Islet of Langerhans (tissue), 1 donor: ENCODE measurements at regions not wholly inside any gene's neighbourhood (a gene's known extent, or its start where the extent isn't known, plus 50 kb on each side); places are given as distances from the start of the nearest gene placed in this dataset.

ENCODE experiments used
- FAIRE-seq: peaks from one replicate; lab custom pipeline; 2011; peaks lifted over from hg19 to GRCh38; lab: Jason Lieb, UNC

DNA sequence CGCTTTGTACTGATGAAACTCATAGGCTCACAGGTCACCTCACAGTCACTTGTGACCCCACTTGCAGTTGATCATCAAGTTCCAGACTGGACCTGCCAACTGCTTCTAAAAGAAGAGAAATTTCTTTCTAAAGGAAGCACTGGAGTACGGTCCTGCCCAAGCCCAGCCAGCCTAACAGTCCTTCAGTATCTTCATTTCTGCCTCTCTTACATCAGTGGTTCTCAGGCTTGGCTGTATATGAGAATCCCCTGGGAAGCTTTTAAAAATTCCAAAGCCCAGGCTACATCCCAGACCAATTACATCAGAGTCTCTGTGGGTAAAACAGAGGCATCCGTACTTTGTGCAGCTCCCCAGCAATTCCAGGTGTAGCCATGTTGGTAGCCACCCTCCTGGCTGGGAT is 282.1 kb downstream of the NFIB start:
- FAIRE-seq: no peak

GRCh38 chr9:14031060-14031414 is 282.9 kb downstream of the NFIB start:
- FAIRE-seq: no peak

DNA sequence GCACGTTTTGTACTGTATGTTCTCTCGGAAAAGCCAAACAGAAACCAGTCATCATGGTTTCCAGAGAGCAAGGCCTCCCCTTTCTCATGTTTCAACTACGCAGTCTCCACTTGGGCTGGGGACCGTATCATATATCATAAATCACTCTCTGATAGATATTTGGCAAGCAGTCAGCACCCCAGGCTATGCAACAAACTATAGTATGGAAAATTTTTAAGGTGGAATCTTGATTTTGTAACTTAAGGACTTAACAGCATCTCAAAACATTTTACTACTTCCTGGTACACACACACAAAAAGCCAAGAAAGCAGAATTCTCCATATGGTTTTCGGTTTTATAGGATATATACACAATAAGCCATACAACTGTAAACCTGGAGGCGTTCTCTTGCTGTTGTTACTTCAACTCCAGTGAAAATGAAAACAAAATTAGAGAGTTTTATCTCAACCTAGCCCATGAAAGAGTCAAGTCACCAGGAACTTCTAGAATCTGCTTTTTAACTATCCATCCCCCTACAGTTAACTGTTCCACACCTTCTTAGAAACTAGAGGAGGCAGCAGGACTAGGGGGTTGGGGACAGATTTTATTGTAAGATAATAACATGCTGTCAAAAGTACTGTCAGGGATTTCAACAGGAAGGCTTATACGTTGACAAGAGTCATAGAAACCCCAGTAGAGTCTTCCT is 283.4 kb downstream of the NFIB start:
- no peak for FAIRE-seq

DNA sequence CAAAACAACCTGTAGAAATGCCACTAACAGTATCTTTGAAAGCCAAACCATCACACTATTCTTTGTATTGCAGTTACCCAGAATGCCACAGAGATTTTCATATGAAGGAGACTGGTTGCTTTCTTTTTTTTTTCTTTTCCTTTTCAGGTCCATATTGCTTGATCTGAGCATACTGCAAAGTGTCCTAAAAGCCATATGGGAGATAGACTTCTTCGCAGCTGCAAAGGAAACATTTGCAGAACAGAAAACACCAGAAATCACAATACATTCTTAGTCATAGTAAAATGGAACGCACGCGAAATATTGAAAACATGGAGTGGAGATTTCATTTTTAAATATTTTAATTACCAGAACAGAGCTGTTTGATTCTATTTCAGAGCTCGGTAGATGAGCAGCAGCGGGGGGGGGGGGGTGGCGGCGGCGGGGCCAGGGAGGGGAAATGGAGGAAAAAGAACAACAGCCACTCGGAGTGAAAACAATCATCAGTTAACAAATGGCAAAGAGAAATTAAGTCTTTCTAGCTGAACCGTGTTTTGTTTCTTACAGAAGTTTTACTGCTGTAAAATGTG is 284.1 kb downstream of the NFIB start:
- FAIRE-seq: no peak

DNA sequence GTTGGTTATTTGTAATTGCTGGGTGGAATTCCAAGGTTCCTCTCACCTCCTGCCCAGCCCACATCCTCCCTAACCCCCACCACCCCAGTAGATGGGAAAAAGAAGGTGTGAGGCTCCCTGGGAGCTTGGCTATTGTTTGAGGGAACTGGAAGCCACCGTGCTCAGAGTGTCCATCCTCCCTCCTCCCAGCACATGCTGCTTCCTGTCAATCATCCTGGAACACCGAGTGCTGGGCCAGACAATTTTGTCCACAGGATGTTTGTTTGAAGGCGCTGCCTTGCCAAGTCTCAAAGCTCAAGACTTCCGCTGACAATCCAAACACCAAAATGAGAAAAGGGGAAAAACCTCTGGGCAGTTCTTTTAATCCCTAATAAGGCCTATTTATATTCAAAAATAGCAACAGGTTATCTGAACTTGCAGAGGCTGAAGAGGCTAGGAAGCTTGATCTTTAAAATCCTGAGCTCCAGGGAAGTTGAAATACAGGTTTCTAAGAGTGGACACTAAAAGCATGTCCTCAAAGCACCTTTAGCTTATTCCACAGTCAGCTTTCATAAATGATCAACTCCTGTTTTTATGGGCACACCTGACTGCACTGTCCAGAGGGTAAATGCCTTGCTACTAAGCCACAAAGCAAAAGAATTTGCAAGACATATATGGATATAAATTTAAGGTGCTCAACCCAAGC is 286.7 kb downstream of the NFIB start:
- FAIRE-seq: no peak

DNA sequence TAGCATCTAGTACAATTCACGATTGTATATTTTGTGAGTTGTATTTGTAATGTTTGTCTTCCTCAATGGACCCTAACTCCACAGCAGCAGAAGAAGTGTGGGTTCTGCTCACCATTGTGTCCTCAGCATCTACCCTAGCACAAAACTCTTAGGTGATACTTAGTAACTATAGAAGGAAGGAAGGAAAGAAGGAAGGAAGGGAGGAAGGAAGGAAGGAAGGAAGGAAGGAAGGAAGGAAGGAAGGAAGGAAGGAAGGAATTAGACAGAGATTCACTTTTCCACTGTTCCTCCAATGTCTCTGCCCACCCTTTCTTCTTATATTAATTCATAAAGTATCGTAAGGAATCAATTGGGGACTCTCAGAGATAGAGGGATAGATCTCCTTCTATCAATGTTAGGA is 288.2 kb downstream of the NFIB start:
- FAIRE-seq: no peak

- no peak for FAIRE-seq
Observed at GRCh38 chr9:14023285-14023684, 290.7 kb downstream of the NFIB start.

- no peak for FAIRE-seq
Observed at GRCh38 chr9:14021871-14022525, 291.9 kb downstream of the NFIB start.

GRCh38 chr9:14018081-14018480 is 295.9 kb downstream of the NFIB start:
- no peak for FAIRE-seq

GRCh38 chr9:14014744-14015143 is 299.2 kb downstream of the NFIB start:
- FAIRE-seq: no peak

- FAIRE-seq: no peak
Observed at GRCh38 chr9:14014218-14014617, 299.7 kb downstream of the NFIB start.

DNA sequence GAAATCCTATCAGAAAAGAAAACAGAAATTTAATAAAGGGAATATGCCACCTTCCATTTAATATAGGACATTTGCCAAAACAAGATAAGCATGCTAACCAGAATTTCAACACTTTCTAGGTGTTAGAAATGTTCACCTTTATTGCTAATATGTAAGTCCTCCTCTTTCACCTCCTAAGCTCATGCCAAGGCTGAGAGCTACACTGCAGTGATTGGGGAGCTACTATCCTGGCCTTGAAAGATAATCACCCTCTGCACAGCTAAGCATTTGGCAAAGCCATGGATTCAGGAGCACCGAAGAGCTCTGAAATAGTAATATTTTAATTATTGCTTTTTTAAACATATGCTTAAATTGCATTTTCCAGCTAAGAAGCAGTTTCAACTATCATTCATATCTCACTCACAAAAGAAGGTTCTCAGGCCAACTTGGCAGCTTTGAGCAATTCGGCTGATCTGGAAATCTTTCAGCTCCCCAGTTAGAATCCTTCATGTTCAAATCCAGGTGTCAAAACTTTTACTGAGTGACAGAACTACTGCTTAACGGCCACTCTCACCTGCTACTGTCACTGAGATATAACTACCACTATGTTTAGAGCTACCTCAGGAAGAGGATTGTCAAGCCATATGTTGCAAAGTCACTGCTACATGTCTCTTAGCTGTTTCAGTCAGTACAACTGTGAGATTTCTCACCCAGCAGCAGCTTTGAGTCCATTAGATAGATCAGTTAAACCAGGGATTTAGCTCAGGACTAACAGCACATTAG is 302.0 kb downstream of the NFIB start:
- FAIRE-seq: no peak

DNA sequence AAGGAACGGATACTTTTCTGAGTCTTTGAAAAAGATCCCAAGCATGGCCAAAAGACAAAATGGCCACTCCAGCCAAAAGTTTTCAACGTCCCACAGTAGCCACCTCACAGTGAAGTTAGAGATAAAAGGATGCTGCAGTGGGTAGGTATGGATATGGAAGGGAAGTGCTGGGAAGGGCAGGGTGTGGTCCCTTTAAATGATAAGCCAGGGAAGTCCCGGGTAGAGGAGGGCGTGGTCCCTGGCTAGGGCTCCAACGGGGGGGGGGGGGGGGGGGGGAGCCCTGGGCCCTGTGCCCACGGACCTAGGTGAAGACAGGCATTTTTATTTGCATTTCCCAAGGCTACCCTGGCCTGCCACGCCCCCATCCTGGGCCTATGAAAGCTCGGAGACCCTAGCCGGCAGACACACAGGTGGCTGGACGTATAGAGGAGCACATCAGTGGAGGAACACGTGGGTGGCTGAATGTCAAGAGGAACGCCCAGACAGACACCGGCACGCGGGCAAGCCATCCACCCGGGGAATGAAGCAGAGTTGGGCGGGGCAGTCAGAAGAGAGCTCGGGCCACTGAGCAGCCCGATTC is 306.7 kb downstream of the NFIB start:
- FAIRE-seq: no peak

GRCh38 chr9:14006386-14007187 is 307.4 kb downstream of the NFIB start:
- no peak for FAIRE-seq

- no peak for FAIRE-seq
Observed at GRCh38 chr9:14004110-14004509, 309.8 kb downstream of the NFIB start.

GRCh38 chr9:13994240-13994639 is 319.7 kb downstream of the NFIB start:
- no peak for FAIRE-seq

- FAIRE-seq: no peak
Observed at GRCh38 chr9:13993632-13994185, 320.2 kb downstream of the NFIB start.

DNA sequence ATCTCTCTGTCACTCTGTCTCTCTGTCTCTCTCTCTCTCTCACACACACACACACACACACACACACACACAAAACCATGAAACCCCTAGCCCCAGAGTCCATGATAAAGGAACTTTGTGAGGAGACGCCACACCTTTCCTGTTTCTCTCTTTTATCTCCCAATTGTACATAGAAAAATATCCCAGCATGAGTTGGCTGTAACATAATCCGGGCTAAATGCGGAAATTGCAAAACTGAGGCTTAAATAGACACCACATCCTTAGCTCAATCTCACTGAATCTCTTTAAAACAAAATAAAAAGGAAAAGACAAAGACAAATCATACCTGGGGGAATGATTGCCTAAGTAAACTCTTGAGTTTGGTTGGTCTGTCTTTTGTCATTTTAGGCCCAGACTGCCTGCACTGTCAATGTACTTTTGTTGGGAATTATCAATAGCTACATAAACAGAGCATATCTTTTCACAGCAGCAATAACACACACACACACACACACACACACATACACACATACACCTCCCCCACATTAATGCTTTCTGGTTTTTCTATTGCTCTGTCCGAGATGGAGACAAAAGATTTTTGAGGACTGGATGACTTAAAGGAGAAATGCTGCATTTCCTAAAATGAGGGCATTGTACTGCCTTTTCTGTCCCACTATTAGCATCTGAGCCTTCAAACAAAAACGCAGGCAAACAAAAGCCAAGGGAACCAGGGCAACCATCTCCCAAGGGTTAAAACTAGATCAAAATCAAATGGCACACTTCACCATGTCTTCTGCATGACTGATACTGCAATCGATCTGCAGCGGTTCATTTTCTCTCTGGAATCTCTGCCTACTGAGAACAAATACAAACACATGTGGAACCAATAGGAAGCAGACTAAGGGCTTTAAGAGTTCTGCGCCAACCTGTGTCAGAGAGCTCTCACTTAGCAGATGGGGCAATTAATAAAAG is 321.5 kb downstream of the NFIB start:
- no peak for FAIRE-seq

- no peak for FAIRE-seq
Observed at GRCh38 chr9:13991395-13991794, 322.5 kb downstream of the NFIB start.

- FAIRE-seq: no peak
Observed at GRCh38 chr9:13990994-13991393, 322.9 kb downstream of the NFIB start.
